ENCODE measurements at regions not wholly inside any gene's neighbourhood (a gene's known extent, or its start where the extent isn't known, plus 50 kb on each side); places are given as distances from the start of the nearest gene placed in this dataset.

- no TSS peak for BruUV-seq (replicated peaks)
- in situ Hi-C loops (cut with HindIII; ENCODE audit: low pct_unique_long_range_greater_than_20kb, low sequenced_read_pairs), result no loop called here
- POLR2A ChIA-PET, result no interaction called here
- Histone ChIP-seq H3K36me3 (ENCODE audit: control insufficient read depth, insufficient read depth, low read length) (no peaks in the 10 kb centered on the region), H3K4me1 (ENCODE audit: control insufficient read depth, insufficient read depth, low read length) (no peaks in the 10 kb centered on the region), H3K27me3 (ENCODE audit: control insufficient read depth, insufficient read depth, low read length) (no peaks in the 10 kb centered on the region), H3K4me3 (ENCODE audit: low read depth in 2 of 2, low read length in 2 of 2) (no peak overlapping the region), H3K9me3 (ENCODE audit: control insufficient read depth, insufficient read depth, low read depth, low read length) (no peaks in the 10 kb centered on the region), H3K27ac (ENCODE audit: low read length) (no peak overlapping the region)
- intact Hi-C loops (cut with micrococcal nuclease; ENCODE audit: unreplicated experiment), result no loop called here
- TF ChIP-seq SIN3A (IDR thresholded peaks at IDR 0.05; ENCODE audit: borderline replicate concordance, insufficient read depth, low read depth, low read length), result no peak
- TF ChIP-seq CTCF (IDR thresholded peaks at IDR 0.05), result no peak
- TF ChIP-seq, protein P1, sequence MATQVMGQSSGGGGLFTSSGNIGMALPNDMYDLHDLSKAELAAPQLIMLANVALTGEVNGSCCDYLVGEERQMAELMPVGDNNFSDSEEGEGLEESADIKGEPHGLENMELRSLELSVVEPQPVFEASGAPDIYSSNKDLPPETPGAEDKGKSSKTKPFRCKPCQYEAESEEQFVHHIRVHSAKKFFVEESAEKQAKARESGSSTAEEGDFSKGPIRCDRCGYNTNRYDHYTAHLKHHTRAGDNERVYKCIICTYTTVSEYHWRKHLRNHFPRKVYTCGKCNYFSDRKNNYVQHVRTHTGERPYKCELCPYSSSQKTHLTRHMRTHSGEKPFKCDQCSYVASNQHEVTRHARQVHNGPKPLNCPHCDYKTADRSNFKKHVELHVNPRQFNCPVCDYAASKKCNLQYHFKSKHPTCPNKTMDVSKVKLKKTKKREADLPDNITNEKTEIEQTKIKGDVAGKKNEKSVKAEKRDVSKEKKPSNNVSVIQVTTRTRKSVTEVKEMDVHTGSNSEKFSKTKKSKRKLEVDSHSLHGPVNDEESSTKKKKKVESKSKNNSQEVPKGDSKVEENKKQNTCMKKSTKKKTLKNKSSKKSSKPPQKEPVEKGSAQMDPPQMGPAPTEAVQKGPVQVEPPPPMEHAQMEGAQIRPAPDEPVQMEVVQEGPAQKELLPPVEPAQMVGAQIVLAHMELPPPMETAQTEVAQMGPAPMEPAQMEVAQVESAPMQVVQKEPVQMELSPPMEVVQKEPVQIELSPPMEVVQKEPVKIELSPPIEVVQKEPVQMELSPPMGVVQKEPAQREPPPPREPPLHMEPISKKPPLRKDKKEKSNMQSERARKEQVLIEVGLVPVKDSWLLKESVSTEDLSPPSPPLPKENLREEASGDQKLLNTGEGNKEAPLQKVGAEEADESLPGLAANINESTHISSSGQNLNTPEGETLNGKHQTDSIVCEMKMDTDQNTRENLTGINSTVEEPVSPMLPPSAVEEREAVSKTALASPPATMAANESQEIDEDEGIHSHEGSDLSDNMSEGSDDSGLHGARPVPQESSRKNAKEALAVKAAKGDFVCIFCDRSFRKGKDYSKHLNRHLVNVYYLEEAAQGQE (IDR thresholded peaks at IDR 0.05; ENCODE audit: insufficient read depth in 1 of 2, low read depth in 2 of 2, low read length in 1 of 2), result no peak
- TF ChIP-seq POLR2AphosphoS5 (IDR thresholded peaks at IDR 0.05; ENCODE audit: low read depth, low read length), result no peak
- no peak for TF ChIP-seq TCF7L2 (IDR thresholded peaks at IDR 0.05; ENCODE audit: low read depth, low read length)
- no peak for DNase-seq (ENCODE audit: low read depth, low spot score)
- CTCF ChIA-PET, result no interaction called here
- ATAC-seq, result no peak
Observed at GRCh38 chr2:49288113-49288705, 133.9 kb upstream of the FSHR start.

DNA sequence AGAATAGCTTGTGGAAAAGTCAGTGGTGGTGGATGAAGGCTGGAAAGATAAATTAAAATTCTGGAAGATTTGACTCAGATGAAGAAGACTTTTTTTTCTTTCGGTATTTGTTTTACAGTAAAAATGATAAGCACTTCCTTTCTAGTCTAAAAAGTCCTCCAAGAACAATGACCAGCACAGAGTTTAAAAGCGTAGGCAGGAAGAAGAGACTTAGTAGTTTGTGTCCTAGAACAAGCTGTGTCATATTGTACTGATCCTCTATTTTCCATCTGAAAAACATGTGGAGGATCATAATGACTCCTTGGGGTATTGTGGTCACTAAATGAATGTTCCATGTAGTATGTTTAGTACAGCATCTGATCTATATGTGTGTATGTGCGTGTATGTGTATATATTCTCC lies 132.4 kb upstream of the FSHR start:
- Histone ChIP-seq H3K27ac (ENCODE audit: low read length) (no peak overlapping the region), H3K4me1 (ENCODE audit: control insufficient read depth, insufficient read depth, low read length) (no peaks in the 10 kb centered on the region), H3K4me3 (ENCODE audit: low read depth in 2 of 2, low read length in 2 of 2) (no peak overlapping the region), H3K36me3 (ENCODE audit: control insufficient read depth, insufficient read depth, low read length) (no peaks in the 10 kb centered on the region), H3K27me3 (ENCODE audit: control insufficient read depth, insufficient read depth, low read length) (no peaks in the 10 kb centered on the region), H3K9me3 (ENCODE audit: control insufficient read depth, insufficient read depth, low read depth, low read length) (no peaks in the 10 kb centered on the region)
- in situ Hi-C loops (cut with HindIII; ENCODE audit: low pct_unique_long_range_greater_than_20kb, low sequenced_read_pairs) (no loop called here), intact Hi-C loops (cut with micrococcal nuclease; ENCODE audit: unreplicated experiment) (no loop called here)
- ATAC-seq, result no peak
- ChIA-PET POLR2A (no interaction called here), CTCF (no interaction called here)
- no TSS peak for BruUV-seq (replicated peaks)
- DNase-seq (ENCODE audit: low read depth, low spot score), result no peak
- no peak for TF ChIP-seq TCF7L2 (IDR thresholded peaks at IDR 0.05; ENCODE audit: low read depth, low read length)
- no peak for TF ChIP-seq SIN3A (IDR thresholded peaks at IDR 0.05; ENCODE audit: borderline replicate concordance, insufficient read depth, low read depth, low read length)
- no peak for TF ChIP-seq CTCF (IDR thresholded peaks at IDR 0.05)
- TF ChIP-seq, protein P1 (IDR thresholded peaks at IDR 0.05; ENCODE audit: insufficient read depth in 1 of 2, low read depth in 2 of 2, low read length in 1 of 2), result no peak
- TF ChIP-seq POLR2AphosphoS5 (IDR thresholded peaks at IDR 0.05; ENCODE audit: low read depth, low read length), result no peak

Measured in Panc1 (cell line).